GM18498 (cell line): ENCODE measurements at regions not wholly inside any gene's neighbourhood (a gene's known extent, or its start where the extent isn't known, plus 50 kb on each side); places are given as distances from the start of the nearest gene placed in this dataset.
"Not testable (repeated sequence)": the region's sequence is repeated elsewhere in the genome, so short reads cannot be mapped to it uniquely, and the experiment has no call there.

Experiments used
- ATAC-seq: cut with Tn5 transposase; IDR thresholded peaks from one replicate; pipeline ENCODE4 v1.9.1; 2021; ENCODE audit warnings: mild to moderate bottlenecking, moderate library complexity; ENCODE audit not compliant: unreplicated experiment

DNA sequence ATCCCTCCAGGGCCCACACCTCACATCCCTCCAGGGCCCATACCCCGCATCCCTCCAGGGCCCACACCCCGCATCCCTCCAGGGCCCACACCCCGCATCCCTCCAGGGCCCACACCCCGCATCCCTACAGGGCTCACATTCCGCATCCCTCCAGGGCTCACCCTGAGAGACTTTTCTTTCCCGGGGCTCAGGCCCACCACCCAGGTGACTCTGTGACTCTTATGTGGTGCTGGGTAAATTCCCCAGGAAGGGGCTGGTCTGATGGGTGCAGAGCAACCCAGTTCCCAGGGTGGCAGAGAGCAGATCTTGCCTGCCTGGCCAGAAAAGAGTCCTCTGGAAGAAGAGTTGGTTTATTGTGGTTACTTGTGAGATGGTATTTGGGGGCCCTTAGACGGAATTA is 290.7 kb downstream of the TCERG1L start:
- no peak for ATAC-seq

DNA sequence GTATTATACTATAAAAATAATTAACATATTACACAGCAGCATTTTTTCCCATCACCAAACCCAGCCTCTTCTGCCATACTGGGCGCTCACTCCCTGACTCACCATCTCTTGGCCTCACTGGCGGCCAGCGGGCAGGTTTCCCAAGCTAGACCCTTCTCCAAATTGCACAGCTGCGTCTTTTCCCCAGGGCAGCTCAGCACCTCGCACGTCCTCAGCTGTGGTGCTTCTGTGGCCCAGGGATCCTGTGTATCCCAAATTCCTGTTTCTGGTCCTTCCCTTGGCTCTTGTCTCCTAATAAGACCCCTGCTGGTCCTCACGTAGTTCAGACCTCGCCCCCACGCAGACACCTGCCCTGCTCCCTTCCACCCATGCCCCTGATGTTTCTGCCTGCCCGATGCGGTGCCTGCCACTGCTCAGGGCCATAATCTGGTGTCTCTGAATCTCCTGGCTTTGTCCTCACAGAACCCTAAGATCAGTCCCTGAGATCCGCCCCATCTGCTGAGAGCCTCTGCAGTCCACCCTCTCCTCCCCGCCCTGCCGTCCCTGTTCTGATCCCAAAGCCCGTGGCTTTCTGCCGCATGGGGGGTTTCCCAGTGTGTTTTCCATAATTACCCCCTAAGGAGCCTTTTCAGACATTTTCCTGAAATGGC is 290.1 kb downstream of the TCERG1L start:
- no peak for ATAC-seq

DNA sequence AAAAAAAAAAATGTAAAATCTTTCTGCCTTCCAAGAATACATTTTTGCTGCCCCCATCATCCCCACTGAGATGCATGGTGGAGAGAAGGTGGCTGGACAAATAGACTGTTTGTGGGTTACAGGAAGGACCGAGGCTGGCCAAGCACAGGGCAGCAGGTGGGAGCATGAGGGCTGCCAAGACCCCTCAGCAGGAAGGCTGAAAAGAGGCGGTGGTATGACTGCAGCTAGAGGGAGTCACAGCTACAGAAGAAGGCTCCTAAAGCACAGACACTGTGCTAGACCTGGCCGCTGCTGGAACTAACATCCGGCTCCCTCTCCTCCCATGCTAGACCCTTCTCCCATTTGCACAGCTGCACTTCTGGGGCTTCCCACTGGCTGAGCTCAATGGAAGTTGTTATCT is 289.6 kb downstream of the TCERG1L start:
- no peak for ATAC-seq

DNA sequence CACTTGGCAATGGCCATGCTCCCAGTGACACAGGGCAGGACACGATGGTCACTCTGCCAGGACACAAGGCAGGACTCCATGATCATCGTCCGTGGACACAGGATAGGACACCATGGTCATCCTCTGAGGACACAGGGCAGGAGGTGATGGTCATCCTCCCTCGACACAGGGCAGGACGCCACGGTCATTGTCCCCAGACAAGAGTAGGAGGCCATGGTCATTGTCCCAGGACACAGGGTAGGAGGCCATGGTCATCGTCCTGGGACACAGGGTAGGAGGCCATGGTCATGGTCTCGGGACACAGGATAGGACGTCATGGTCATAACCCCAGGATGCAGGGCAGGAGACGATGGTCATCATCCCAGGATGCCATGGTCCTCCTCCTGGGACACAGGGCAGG is 289.2 kb downstream of the TCERG1L start:
- ATAC-seq, result no peak

DNA sequence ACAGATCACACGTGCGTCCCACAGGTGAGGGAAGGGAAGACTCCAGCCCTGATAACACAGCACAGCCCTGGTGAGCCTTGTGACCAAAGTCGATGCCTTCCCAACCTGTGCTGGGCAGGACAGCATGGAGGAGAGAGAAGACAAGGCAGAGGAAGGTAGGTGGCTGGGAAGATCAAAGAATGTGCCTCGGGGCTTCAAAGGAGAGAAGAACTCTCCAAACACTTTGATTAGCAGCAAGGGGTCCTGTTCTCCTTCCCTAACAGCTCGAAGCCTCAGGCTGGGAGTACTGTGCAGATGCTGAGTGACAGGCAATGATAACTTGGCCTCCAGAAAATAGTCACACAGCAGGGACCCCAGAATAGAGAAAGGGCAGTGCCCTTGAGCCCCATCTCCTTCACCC is 288.5 kb downstream of the TCERG1L start:
- no peak for ATAC-seq

DNA sequence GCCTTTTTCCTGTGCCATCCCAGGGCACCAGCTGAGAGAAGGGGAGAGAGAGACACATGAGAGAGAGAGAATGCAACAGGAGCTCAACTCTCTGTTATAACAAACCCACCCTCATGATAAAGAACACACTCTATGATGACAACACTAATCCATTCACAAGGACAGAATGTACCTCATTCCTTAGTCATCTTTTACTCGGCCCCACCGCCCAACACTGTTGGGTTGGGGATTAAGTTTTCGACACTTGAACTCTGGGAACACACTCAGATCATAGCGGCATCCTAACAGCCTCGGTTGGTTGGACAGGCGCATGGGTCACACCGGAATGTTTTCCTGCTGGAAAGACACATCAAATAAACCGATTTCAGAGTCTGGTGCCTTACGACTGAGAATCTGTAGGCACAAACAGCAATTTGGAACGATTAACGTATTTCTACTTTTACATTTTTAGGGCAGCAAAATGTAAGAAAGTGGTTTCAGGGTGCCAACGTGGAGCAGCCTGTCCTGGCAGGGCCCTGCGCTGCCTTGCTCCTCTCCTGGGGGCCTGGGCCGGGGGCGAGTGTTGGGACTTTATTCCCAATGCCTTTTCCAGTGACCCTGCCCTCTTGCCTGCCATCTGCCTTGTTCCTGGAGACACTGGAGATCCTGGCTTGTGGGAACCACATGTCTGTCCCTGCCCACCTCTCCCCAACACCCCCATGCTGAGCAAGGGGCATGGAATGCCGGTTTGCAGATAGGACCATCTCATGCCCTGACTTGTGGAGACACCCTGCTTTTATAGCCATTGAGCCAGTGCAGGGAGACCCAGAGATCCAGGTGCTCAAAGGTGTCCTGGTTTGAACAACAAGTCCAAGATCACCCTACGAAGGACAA is 287.0 kb downstream of the TCERG1L start:
- no peak for ATAC-seq

DNA sequence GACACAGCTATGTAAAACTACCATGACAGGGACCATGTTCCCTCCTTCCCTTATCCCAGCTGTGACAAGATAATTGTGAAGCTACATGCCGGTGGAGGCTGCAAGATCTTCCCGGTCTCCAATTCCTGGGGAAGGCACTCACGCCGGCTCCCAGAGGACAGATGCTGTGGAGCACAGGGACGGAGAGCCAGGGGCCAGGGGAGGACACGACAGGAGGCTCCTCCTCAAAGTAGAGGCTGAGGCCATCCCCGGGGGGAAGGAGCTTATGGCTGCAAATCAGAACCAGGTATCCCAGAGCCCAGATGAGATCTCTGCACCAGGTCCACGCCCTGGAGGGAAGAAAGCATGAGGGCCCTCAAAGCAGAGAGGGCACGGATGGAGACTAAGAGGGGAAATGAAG is 286.2 kb downstream of the TCERG1L start:
- no peak for ATAC-seq

DNA sequence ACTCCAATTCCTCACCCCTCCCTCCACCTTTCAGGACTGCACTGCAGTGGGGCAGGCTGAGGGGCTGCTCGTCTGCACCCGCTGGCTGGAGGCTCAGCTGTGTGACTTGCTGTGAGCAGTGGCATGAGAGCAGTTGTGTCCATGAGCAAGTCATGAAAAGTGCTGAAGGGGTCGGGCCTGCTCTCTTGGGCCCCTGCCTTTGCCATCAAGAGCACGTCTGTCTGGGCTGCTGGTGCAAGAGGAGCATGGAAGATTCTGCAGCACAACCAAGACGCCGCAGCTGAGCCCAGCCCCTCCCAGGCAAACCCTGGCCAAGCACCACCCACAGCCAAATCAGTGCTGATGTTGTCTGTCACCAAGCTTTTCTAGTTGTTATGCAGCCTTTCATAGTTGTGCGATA is 284.3 kb downstream of the TCERG1L start:
- no peak for ATAC-seq

DNA sequence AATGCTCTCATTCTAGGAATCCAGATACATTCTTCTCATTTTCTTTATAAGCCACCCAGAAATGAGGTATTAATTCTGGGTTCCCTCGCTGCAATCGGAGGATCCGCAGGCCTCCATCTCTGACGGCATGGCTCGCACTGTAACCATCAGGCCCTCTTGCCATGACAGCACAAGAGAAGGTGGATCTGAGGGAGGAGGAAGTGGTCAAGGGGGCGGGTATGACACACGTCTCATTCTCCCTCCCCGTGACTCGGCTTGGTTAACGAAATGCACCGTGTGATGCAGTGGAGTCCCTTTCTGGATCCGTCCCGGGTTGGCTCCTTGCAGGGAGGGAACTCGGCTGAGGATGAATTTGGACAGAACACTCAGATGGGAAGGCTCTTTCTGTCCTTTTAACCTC is 280.2 kb downstream of the TCERG1L start:
- ATAC-seq, result no peak

DNA sequence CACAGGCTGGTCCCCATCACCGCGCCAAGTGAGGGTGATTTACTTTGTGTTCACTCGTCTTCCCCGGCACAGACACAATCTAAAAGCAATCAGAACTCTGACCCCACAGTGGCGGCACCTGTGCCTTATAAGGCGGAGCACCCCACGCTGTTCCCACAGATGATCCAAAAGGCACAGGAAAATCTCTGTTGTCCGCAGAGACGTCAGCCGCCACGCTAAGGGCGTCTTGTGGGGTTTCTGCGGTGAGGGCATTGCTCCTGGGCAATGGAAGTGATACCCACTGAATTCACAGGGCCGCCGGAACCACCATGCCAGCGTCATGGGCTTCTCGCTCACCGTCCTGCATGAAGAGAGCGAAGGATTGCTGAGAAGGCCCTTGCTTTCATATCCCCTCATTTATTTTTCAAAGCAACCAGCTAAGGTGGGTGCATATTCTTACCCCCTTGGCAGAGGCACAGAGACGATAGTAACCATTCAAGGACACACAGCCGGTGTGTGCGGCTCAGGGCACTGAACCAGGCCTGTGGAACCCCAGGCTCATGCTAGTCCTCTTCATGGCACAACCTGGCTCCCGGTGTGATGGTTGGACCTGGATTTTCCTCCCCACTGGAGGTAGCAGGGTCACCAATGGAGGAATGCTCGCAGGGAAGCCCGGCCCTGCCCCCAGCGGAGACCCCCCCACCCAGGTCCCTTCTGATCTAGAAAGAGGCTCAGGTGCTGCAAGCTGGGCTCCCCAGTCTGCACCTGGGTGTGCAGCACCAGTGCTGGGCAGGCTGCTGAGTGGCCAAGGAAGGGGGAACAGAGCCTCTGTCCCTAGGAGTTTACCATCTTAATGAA is 279.0 kb downstream of the TCERG1L start:
- no peak for ATAC-seq

DNA sequence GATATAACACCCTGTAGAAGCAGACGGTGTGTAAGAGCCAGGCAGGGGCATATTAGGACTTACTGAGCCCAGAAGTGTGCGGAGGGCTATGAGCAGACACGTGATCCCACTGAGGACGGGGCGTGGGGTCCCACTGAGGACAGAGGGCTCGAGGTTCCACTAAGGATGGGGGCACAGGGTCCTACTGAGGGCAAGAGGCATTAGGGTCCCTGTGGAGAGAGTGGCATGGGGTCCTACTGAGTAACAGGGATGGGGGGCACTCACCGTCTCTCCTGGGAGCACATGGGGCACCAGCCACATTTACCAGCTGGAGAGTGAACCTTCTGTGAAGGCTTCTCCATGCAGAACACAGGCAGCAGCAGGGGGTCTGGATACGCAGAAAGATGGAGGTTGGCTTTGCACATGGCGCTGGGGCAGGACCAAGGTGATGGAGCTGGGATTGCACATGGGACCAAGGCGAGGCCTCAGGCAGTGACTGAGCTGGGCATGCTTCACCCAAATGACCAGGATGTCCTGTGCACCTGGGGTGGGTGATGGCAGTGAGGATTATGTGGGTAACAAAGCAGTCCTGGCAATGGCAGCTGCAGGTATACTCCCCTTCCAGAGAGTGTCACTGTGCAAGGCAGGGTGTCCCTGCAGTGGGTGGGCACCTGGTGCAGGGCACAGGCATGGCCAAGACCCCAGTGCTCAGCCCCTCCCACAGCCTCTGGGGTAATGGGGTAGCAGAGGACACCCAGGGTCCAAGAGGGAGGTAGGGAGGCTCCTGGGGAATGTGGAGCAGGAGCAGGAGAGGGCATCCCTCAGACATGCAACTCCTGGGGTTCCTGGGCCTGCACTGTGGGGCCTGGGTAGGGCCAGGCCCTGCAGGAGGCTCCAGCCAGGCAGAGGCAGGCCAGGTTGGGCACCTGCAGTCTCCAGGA is 278.1 kb downstream of the TCERG1L start:
- no peak for ATAC-seq

DNA sequence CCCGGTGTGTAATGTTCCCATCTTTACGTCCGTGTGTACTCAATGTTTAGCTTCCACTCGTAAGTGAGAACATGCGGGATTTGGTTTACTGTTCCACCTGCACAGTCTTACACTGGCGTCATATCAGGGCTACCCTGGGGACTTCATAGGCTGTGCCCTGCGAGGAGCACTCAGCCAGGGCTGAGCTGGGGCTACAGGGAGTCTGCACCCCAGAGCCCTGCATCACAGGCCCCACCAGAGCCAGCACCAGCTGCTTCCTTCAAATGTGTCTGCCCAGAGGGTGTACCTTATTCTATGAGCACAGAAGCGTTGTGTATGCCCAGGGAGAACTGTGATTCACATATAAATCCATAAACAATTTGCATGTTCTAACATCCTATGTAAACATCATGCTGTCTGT is 277.1 kb downstream of the TCERG1L start:
- ATAC-seq, result no peak

DNA sequence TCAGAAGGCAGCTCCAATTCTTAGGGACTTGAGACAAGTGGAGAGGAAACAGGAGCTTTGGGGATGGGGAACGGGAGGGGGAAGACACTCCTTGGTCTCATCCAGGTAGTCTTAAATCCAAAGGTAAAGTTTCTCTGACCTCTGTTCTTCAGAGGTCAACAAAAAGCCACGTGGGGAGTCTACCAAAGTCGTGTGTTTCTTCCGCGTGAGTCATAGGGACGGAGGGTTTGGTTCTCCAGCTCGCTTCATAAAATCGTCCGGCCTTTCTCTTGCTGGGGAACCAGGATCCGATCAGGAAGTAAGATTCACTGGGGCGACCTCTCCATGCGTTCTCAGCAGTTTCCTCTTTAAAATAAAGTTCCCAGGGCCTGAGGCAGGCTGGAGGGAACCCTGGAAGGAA is 275.7 kb downstream of the TCERG1L start:
- ATAC-seq, result no peak

DNA sequence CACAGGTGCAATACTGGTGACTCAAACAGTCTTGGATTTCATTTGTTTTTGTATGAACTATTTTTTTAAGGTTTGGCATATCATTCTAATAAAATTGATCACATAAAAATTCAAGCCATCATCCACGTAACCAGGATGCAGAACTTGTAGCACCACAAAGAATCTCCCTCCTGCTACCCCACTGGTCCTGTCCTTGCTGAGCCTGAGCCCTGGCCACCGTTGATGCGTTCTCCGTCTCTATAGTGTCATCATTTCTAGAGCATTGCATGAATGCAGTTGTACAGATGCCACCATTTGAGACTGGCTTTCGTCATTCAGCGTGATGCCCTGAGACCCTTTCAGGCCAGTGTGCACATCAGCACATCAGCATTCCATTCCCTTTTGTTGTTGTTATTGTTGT is 273.5 kb downstream of the TCERG1L start:
- no peak for ATAC-seq

DNA sequence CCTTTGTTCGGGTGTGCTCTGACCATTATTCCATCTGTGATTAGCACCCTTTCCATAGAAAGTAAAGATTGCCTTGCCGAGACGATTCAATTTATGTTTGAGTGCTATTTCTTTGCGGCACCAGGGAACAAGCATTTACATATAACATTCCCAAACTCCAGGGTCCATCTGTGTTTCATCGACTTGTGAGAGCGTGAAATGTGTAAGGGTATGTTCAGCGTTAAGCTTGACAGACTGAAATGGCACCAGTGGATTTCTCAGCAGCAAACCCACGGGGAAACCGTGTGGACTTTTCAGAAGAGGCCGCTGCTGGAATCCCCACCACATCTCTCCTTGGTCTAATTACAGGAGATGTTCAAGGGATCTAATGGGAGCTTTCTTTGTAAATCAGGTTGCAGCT is 270.5 kb downstream of the TCERG1L start:
- no peak for ATAC-seq

DNA sequence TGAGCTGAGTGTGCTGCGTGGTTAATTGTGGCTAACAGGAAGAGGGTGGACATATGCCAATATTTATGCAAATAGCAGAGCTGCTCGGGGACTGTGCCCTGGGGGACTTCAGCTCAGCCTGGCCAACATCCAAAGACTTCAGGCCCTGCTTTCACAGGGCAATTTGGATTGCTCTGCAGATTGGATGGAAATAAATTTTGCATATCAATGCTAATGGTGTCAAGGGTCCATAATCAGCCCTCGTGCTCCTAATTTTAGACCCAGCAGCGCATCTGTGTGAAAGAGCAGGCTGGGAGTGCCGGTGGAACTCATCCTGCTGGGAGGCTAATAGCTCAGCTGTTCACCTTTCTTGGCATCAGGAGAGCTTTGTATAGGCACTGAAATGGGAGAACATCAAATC is 270.1 kb downstream of the TCERG1L start:
- ATAC-seq, result no peak

DNA sequence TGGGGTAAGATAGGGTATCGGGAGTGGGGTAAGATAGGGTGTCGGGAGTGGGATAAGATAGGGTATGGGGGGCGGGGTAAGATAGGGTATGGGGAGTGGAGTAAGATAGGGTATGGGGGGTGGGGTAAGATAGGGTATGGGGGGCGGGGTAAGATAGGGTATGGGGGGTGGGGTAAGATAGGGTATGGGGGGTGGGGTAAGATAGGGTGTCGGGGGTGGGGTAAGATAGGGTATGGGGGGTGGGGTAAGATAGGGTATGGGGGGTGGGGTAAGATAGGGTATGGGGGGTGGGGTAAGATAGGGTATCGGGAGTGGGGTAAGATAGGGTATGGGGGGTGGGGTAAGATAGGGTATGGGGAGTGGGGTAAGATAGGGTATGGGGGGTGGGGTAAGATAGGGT is 269.5 kb downstream of the TCERG1L start:
- not testable (repeated sequence) for ATAC-seq
